ENCODE measurements at regions not wholly inside any gene's neighbourhood (a gene's known extent, or its start where the extent isn't known, plus 50 kb on each side); places are given as distances from the start of the nearest gene placed in this dataset.

GRCh38 chr2:116435648-116436047 is 1378.8 kb upstream of the DDX18 start:
- RAD21 ChIA-PET (ENCODE audit: unreplicated experiment): no interaction called here
- Histone ChIP-seq H3K4me2 (ENCODE audit: control insufficient read depth, insufficient read depth) (no peak overlapping the region), H3K36me3 (ENCODE audit: control insufficient read depth in 2 of 2, insufficient read depth in 2 of 2, low read length in 1 of 2) (no peaks in the 10 kb centered on the region), H3K4me3 (no peak overlapping the region), H2AFZ (ENCODE audit: control insufficient read depth, low read depth, low read length) (no peak overlapping the region), H3K9ac (ENCODE audit: control insufficient read depth, insufficient read depth, low read length) (no peak overlapping the region), H3K4me1 (ENCODE audit: control insufficient read depth, insufficient read depth, low read length) (no peaks in the 10 kb centered on the region), H3K27ac (ENCODE audit: control insufficient read depth, insufficient read depth) (no peak overlapping the region), H3K27me3 (replicated peaks in 1 of 2; ENCODE audit: control insufficient read depth in 2 of 2, insufficient read depth in 2 of 2, low read length in 1 of 2) (no peaks in the 10 kb centered on the region), H4K20me1 (ENCODE audit: control insufficient read depth, insufficient read depth) (no peaks in the 10 kb centered on the region), H3K79me2 (ENCODE audit: control insufficient read depth, insufficient read depth, low read length) (no peaks in the 10 kb centered on the region), H3K9me3 (replicated peaks; ENCODE audit: control insufficient read depth, insufficient read depth, low read length) (no peaks in the 10 kb centered on the region; the same call in 2 of the 3 replicates)
- ATAC-seq (no peak), DNase-seq (ENCODE audit: low read depth, low spot score) (no peak), FAIRE-seq (no peak)
- 9% methylated on average over 4 of the region's 4 CpGs for WGBS (ENCODE audit: insufficient coverage, insufficient replicate concordance, low lambda C conversion rate, missing lambda C conversion rate)
- intact Hi-C loops (cut with micrococcal nuclease; ENCODE audit: unreplicated experiment) (no loop called here), in situ Hi-C loops (cut with MboI) (no loop called here)
- SMC1A ChIA-PET (ENCODE audit: uncharacterized antibody, unreplicated experiment): no interaction called here
- BruUV-seq (replicated peaks): no TSS peak
- POLR2A ChIA-PET: no interaction called here
- CTCF ChIA-PET: no interaction called here
- TF ChIP-seq E2F8 (IDR thresholded peaks at IDR 0.05; ENCODE audit: low read depth, partially characterized antibody): no peak
- no peak for TF ChIP-seq KLF5 (IDR thresholded peaks at IDR 0.05; ENCODE audit: partially characterized antibody)
- TF ChIP-seq EGR1 (IDR thresholded peaks at IDR 0.05; ENCODE audit: borderline replicate concordance in 1 of 2, low read depth in 2 of 2, low read length in 2 of 2): no peak
- no peak for TF ChIP-seq MLLT1 (IDR thresholded peaks at IDR 0.05)
- TF ChIP-seq PML (IDR thresholded peaks at IDR 0.05; ENCODE audit: low read length): no peak
- TF ChIP-seq HSF1 (IDR thresholded peaks at IDR 0.05; ENCODE audit: low read depth, low read length): no peak
- TF ChIP-seq HCFC1 (IDR thresholded peaks at IDR 0.05; ENCODE audit: low read length): no peak
- TF ChIP-seq USF1 (IDR thresholded peaks at IDR 0.05; ENCODE audit: borderline replicate concordance, extremely low read length, insufficient read depth, low read depth, low read length): no peak

Measured in GM12878 (cell line).